22Rv1 (cell line): ENCODE measurements at regions not wholly inside any gene's neighbourhood (a gene's known extent, or its start where the extent isn't known, plus 50 kb on each side); places are given as distances from the start of the nearest gene placed in this dataset.

Source experiments
- CTCF ChIP-seq: fragments of 450-650 bp; IDR thresholded peaks from 2 replicates; pipeline ENCODE4 v1.5.1; 2017; ENCODE audit warnings: mild to moderate bottlenecking
- ZFX ChIP-seq: fragments of 450-650 bp; IDR thresholded peaks from 2 replicates; pipeline ENCODE4 v1.6.1; 2017; ENCODE audit warnings: antibody characterized with exemption, borderline replicate concordance

- TF ChIP-seq CTCF (no peak), ZFX (no peak)
These were observed 235.2 kb upstream of the SRRM4 start for GRCh38 chr12:118746176-118746575.
